Panc1 (cell line): ENCODE measurements at regions not wholly inside any gene's neighbourhood (a gene's known extent, or its start where the extent isn't known, plus 50 kb on each side); places are given as distances from the start of the nearest gene placed in this dataset.

Experiments
- CTCF ChIP-seq: fragments of 450-650 bp; IDR thresholded peaks from 2 replicates; pipeline ENCODE4 v1.5.1; 2017; ENCODE audit warnings: mild to moderate bottlenecking
- POLR2AphosphoS5 ChIP-seq: IDR thresholded peaks from 2 replicates; pipeline ENCODE4 v1.6.1; 2012; ENCODE audit warnings: mild to moderate bottlenecking, low read depth, low read length, moderate library complexity
- REST ChIP-seq, 2 experiments: IDR thresholded peaks; 2 replicates each; pipeline ENCODE4 v1.6.1; 2011 to 2012; ENCODE audit warnings: low read depth in 2 of 2, control low read depth in 1 of 2, low read length in 1 of 2, mild to moderate bottlenecking in 1 of 2, moderate library complexity in 1 of 2; ENCODE audit not compliant: insufficient read depth in 1 of 2

GRCh38 chr2:120902592-120902991 is 166.9 kb downstream of the GLI2 start:
- no peak for TF ChIP-seq CTCF
- no peak for TF ChIP-seq REST (IDR thresholded peaks at IDR 0.05; ENCODE audit: insufficient read depth in 1 of 2, low read depth in 2 of 2, low read length in 1 of 2)
- TF ChIP-seq POLR2AphosphoS5 = no peak
